ENCODE measurements at regions not wholly inside any gene's neighbourhood (a gene's known extent, or its start where the extent isn't known, plus 50 kb on each side); places are given as distances from the start of the nearest gene placed in this dataset.
"Not testable (repeated sequence)": the region's sequence is repeated elsewhere in the genome, so short reads cannot be mapped to it uniquely, and the experiment has no call there.

- no peak for DNase-seq
Measured at GRCh38 chr5:60546207-60546606, 153.8 kb downstream of the DEPDC1B start.

GRCh38 chr5:60545551-60545950 is 154.4 kb downstream of the DEPDC1B start:
- DNase-seq, result no peak

- DNase-seq, result no peak
Measured at GRCh38 chr5:60544142-60544541, 155.8 kb downstream of the DEPDC1B start.

- no peak for DNase-seq
Measured at GRCh38 chr5:60541980-60542379, 158.0 kb downstream of the DEPDC1B start.

GRCh38 chr5:60540856-60541805 is 158.8 kb downstream of the DEPDC1B start:
- DNase-seq, result no peak

GRCh38 chr5:60538955-60539866 is 160.8 kb downstream of the DEPDC1B start:
- no peak for DNase-seq

GRCh38 chr5:60538426-60538825 is 161.5 kb downstream of the DEPDC1B start:
- no peak for DNase-seq

- DNase-seq, result no peak
Measured at GRCh38 chr5:60535951-60536350, 164.0 kb downstream of the DEPDC1B start.

- no peak for DNase-seq
Measured at GRCh38 chr5:60535198-60535597, 164.8 kb downstream of the DEPDC1B start.

GRCh38 chr5:60533789-60534188 is 166.2 kb downstream of the DEPDC1B start:
- no peak for DNase-seq

- DNase-seq, result not testable (repeated sequence)
Measured at GRCh38 chr5:60532796-60533195, 167.2 kb downstream of the DEPDC1B start.

GRCh38 chr5:60530144-60530848 is 169.7 kb downstream of the DEPDC1B start:
- not testable (repeated sequence) for DNase-seq

- no peak for DNase-seq
Measured at GRCh38 chr5:60529001-60529400, 171.0 kb downstream of the DEPDC1B start.

- no peak for DNase-seq
Measured at GRCh38 chr5:60527072-60527471, 172.9 kb downstream of the DEPDC1B start.

GRCh38 chr5:60526336-60526875 is 173.6 kb downstream of the DEPDC1B start:
- no peak for DNase-seq

- no peak for DNase-seq
Measured at GRCh38 chr5:60522292-60522905, 177.6 kb downstream of the DEPDC1B start.

- DNase-seq, result no peak
Measured at GRCh38 chr5:60521376-60522291, 178.3 kb downstream of the DEPDC1B start.

GRCh38 chr5:60520451-60521227 is 179.3 kb downstream of the DEPDC1B start:
- DNase-seq, result no peak

GRCh38 chr5:60519372-60519771 is 180.6 kb downstream of the DEPDC1B start:
- no peak for DNase-seq

GRCh38 chr5:60517850-60518249 is 182.1 kb downstream of the DEPDC1B start:
- DNase-seq, result no peak
